ENCODE measurements at regions not wholly inside any gene's neighbourhood (a gene's known extent, or its start where the extent isn't known, plus 50 kb on each side); places are given as distances from the start of the nearest gene placed in this dataset.
"Not testable (repeated sequence)": the region's sequence is repeated elsewhere in the genome, so short reads cannot be mapped to it uniquely, and the experiment has no call there.

- Histone ChIP-seq H3K9me3 (ENCODE audit: control insufficient read depth, insufficient read depth, low read length) (no peaks in the 10 kb centered on the region), H3K27me3 (ENCODE audit: control insufficient read depth, insufficient read depth, low read length) (no peaks in the 10 kb centered on the region), H3K9ac (ENCODE audit: low read depth, low read length) (no peak overlapping the region), H3K36me3 (ENCODE audit: control insufficient read depth, insufficient read depth, low read length) (no peaks in the 10 kb centered on the region), H3K4me1 (ENCODE audit: control insufficient read depth, insufficient read depth, low read length) (peaks cover 3% of the 10 kb centered on the region), H3K4me3 (ENCODE audit: low read depth, low read length) (no peak overlapping the region)
Observed at GRCh38 chr11:92111287-92111686, 113.3 kb upstream of the FAT3 start.

GRCh38 chr11:92109466-92109865 lies 115.2 kb upstream of the FAT3 start:
- no peaks in the 10 kb centered on the region for H3K9me3 ChIP-seq (ENCODE audit: control insufficient read depth, insufficient read depth, low read length)
- H3K36me3 ChIP-seq (ENCODE audit: control insufficient read depth, insufficient read depth, low read length) = no peaks in the 10 kb centered on the region

GRCh38 chr11:92107331-92107730 lies 117.3 kb upstream of the FAT3 start:
- Histone ChIP-seq H3K4me3 (ENCODE audit: low read depth, low read length) (no peak overlapping the region), H3K36me3 (ENCODE audit: control insufficient read depth, insufficient read depth, low read length) (no peaks in the 10 kb centered on the region), H3K9me3 (ENCODE audit: control insufficient read depth, insufficient read depth, low read length) (no peaks in the 10 kb centered on the region), H3K9ac (ENCODE audit: low read depth, low read length) (no peak overlapping the region), H3K4me1 (ENCODE audit: control insufficient read depth, insufficient read depth, low read length) (peaks cover 7% of the 10 kb centered on the region), H3K27me3 (ENCODE audit: control insufficient read depth, insufficient read depth, low read length) (no peaks in the 10 kb centered on the region)

More at GRCh38 chr11:92109466-92109865, 115.2 kb upstream of the FAT3 start:
- no peak overlapping the region for H3K4me3 ChIP-seq (ENCODE audit: low read depth, low read length)
- H3K9ac ChIP-seq (ENCODE audit: low read depth, low read length) = no peak overlapping the region
- H3K27me3 ChIP-seq (ENCODE audit: control insufficient read depth, insufficient read depth, low read length) = no peaks in the 10 kb centered on the region
- peaks cover 3% of the 10 kb centered on the region for H3K4me1 ChIP-seq (ENCODE audit: control insufficient read depth, insufficient read depth, low read length)

- Histone ChIP-seq H3K9ac (ENCODE audit: low read depth, low read length) (no peak overlapping the region), H3K4me3 (ENCODE audit: low read depth, low read length) (no peak overlapping the region), H3K4me1 (ENCODE audit: control insufficient read depth, insufficient read depth, low read length) (peaks cover 7% of the 10 kb centered on the region), H3K9me3 (ENCODE audit: control insufficient read depth, insufficient read depth, low read length) (no peaks in the 10 kb centered on the region), H3K36me3 (ENCODE audit: control insufficient read depth, insufficient read depth, low read length) (no peaks in the 10 kb centered on the region), H3K27me3 (ENCODE audit: control insufficient read depth, insufficient read depth, low read length) (no peaks in the 10 kb centered on the region)
Observed at GRCh38 chr11:92104349-92104748, 120.3 kb upstream of the FAT3 start.

- no peaks in the 10 kb centered on the region for H3K36me3 ChIP-seq (ENCODE audit: control insufficient read depth, insufficient read depth, low read length)
- no peak overlapping the region for H3K9ac ChIP-seq (ENCODE audit: low read depth, low read length)
- H3K9me3 ChIP-seq (ENCODE audit: control insufficient read depth, insufficient read depth, low read length) = no peaks in the 10 kb centered on the region
- H3K4me3 ChIP-seq (ENCODE audit: low read depth, low read length) = no peak overlapping the region
- H3K4me1 ChIP-seq (ENCODE audit: control insufficient read depth, insufficient read depth, low read length) = peaks cover 7% of the 10 kb centered on the region
- H3K27me3 ChIP-seq (ENCODE audit: control insufficient read depth, insufficient read depth, low read length) = no peaks in the 10 kb centered on the region
Observed at GRCh38 chr11:92101920-92102319, 122.7 kb upstream of the FAT3 start.

- Histone ChIP-seq H3K9ac (ENCODE audit: low read depth, low read length) (no peak overlapping the region), H3K4me1 (ENCODE audit: control insufficient read depth, insufficient read depth, low read length) (peaks cover 5% of the 10 kb centered on the region), H3K36me3 (ENCODE audit: control insufficient read depth, insufficient read depth, low read length) (no peaks in the 10 kb centered on the region), H3K4me3 (ENCODE audit: low read depth, low read length) (no peak overlapping the region), H3K27me3 (ENCODE audit: control insufficient read depth, insufficient read depth, low read length) (no peaks in the 10 kb centered on the region), H3K9me3 (ENCODE audit: control insufficient read depth, insufficient read depth, low read length) (no peaks in the 10 kb centered on the region)
Observed at GRCh38 chr11:92099183-92099582, 125.4 kb upstream of the FAT3 start.

GRCh38 chr11:92098172-92098571 lies 126.4 kb upstream of the FAT3 start:
- H3K27me3 ChIP-seq (ENCODE audit: control insufficient read depth, insufficient read depth, low read length) = no peaks in the 10 kb centered on the region
- no peak overlapping the region for H3K9ac ChIP-seq (ENCODE audit: low read depth, low read length)
- H3K4me3 ChIP-seq (ENCODE audit: low read depth, low read length) = no peak overlapping the region
- no peaks in the 10 kb centered on the region for H3K36me3 ChIP-seq (ENCODE audit: control insufficient read depth, insufficient read depth, low read length)
- peaks cover 2% of the 10 kb centered on the region for H3K4me1 ChIP-seq (ENCODE audit: control insufficient read depth, insufficient read depth, low read length)
- H3K9me3 ChIP-seq (ENCODE audit: control insufficient read depth, insufficient read depth, low read length) = no peaks in the 10 kb centered on the region

- Histone ChIP-seq H3K4me1 (ENCODE audit: control insufficient read depth, insufficient read depth, low read length) (no peaks in the 10 kb centered on the region), H3K9ac (ENCODE audit: low read depth, low read length) (no peak overlapping the region), H3K9me3 (ENCODE audit: control insufficient read depth, insufficient read depth, low read length) (no peaks in the 10 kb centered on the region), H3K4me3 (ENCODE audit: low read depth, low read length) (no peak overlapping the region), H3K36me3 (ENCODE audit: control insufficient read depth, insufficient read depth, low read length) (no peaks in the 10 kb centered on the region), H3K27me3 (ENCODE audit: control insufficient read depth, insufficient read depth, low read length) (no peaks in the 10 kb centered on the region)
Observed at GRCh38 chr11:92087725-92088537, 136.7 kb upstream of the FAT3 start.

GRCh38 chr11:92083123-92083522 lies 141.5 kb upstream of the FAT3 start:
- Histone ChIP-seq H3K4me3 (ENCODE audit: low read depth, low read length) (no peak overlapping the region), H3K9me3 (ENCODE audit: control insufficient read depth, insufficient read depth, low read length) (no peaks in the 10 kb centered on the region)

GRCh38 chr11:92082652-92083051 lies 142.0 kb upstream of the FAT3 start:
- Histone ChIP-seq H3K4me1 (ENCODE audit: control insufficient read depth, insufficient read depth, low read length) (no peaks in the 10 kb centered on the region), H3K27me3 (ENCODE audit: control insufficient read depth, insufficient read depth, low read length) (no peaks in the 10 kb centered on the region), H3K9ac (ENCODE audit: low read depth, low read length) (no peak overlapping the region), H3K4me3 (ENCODE audit: low read depth, low read length) (no peak overlapping the region), H3K36me3 (ENCODE audit: control insufficient read depth, insufficient read depth, low read length) (no peaks in the 10 kb centered on the region), H3K9me3 (ENCODE audit: control insufficient read depth, insufficient read depth, low read length) (no peaks in the 10 kb centered on the region)

More at GRCh38 chr11:92083123-92083522, 141.5 kb upstream of the FAT3 start:
- Histone ChIP-seq H3K9ac (ENCODE audit: low read depth, low read length) (no peak overlapping the region), H3K4me1 (ENCODE audit: control insufficient read depth, insufficient read depth, low read length) (no peaks in the 10 kb centered on the region), H3K36me3 (ENCODE audit: control insufficient read depth, insufficient read depth, low read length) (no peaks in the 10 kb centered on the region), H3K27me3 (ENCODE audit: control insufficient read depth, insufficient read depth, low read length) (no peaks in the 10 kb centered on the region)

- H3K4me1 ChIP-seq (ENCODE audit: control insufficient read depth, insufficient read depth, low read length) = not testable (repeated sequence)
Observed at GRCh38 chr11:92074498-92074897, 150.1 kb upstream of the FAT3 start.

GRCh38 chr11:92071660-92072059 lies 153.0 kb upstream of the FAT3 start:
- Histone ChIP-seq H3K27me3 (ENCODE audit: control insufficient read depth, insufficient read depth, low read length) (no peaks in the 10 kb centered on the region), H3K9ac (ENCODE audit: low read depth, low read length) (no peak overlapping the region), H3K4me3 (ENCODE audit: low read depth, low read length) (no peak overlapping the region), H3K4me1 (ENCODE audit: control insufficient read depth, insufficient read depth, low read length) (no peaks in the 10 kb centered on the region), H3K36me3 (ENCODE audit: control insufficient read depth, insufficient read depth, low read length) (no peaks in the 10 kb centered on the region), H3K9me3 (ENCODE audit: control insufficient read depth, insufficient read depth, low read length) (peaks cover 3% of the 10 kb centered on the region)

More at GRCh38 chr11:92074498-92074897, 150.1 kb upstream of the FAT3 start:
- not testable (repeated sequence) for H3K9me3 ChIP-seq (ENCODE audit: control insufficient read depth, insufficient read depth, low read length); H3K4me3 ChIP-seq (ENCODE audit: low read depth, low read length); H3K36me3 ChIP-seq (ENCODE audit: control insufficient read depth, insufficient read depth, low read length); H3K27me3 ChIP-seq (ENCODE audit: control insufficient read depth, insufficient read depth, low read length); H3K9ac ChIP-seq (ENCODE audit: low read depth, low read length)
